GM18507 (cell line): ENCODE measurements at regions not wholly inside any gene's neighbourhood (a gene's known extent, or its start where the extent isn't known, plus 50 kb on each side); places are given as distances from the start of the nearest gene placed in this dataset.

Experiments used
- DNase-seq: peaks from one replicate; pipeline ENCODE4 v3.0.0; 2011; ENCODE audit warnings: low read depth; ENCODE audit not compliant: insufficient read length; ENCODE audit errors: extremely low spot score
- FAIRE-seq: peaks from 2 replicates; lab custom pipeline; 2011; peaks lifted over from hg19 to GRCh38; lab: Jason Lieb, UNC

- DNase-seq (no peak), FAIRE-seq (no peak)
Observed at GRCh38 chr3:18062657-18063025, 320.2 kb upstream of the TBC1D5 start.

GRCh38 chr3:18061737-18062656 is 319.6 kb upstream of the TBC1D5 start:
- no peak for DNase-seq
- FAIRE-seq, result no peak

GRCh38 chr3:18058666-18059065 is 316.2 kb upstream of the TBC1D5 start:
- no peak for DNase-seq
- FAIRE-seq, result no peak

GRCh38 chr3:18057471-18058091 is 315.1 kb upstream of the TBC1D5 start:
- no peak for DNase-seq
- FAIRE-seq, result no peak

- DNase-seq (no peak), FAIRE-seq (no peak)
Observed at GRCh38 chr3:18054625-18055024, 312.2 kb upstream of the TBC1D5 start.

- no peak for FAIRE-seq
Observed at GRCh38 chr3:18051306-18051705, 308.9 kb upstream of the TBC1D5 start.

GRCh38 chr3:18049096-18049495 is 306.7 kb upstream of the TBC1D5 start:
- no peak for FAIRE-seq
- DNase-seq, result no peak

More at GRCh38 chr3:18051306-18051705, 308.9 kb upstream of the TBC1D5 start:
- no peak for DNase-seq

GRCh38 chr3:18047052-18047451 is 304.6 kb upstream of the TBC1D5 start:
- DNase-seq (no peak), FAIRE-seq (no peak)

GRCh38 chr3:18046131-18046915 is 303.9 kb upstream of the TBC1D5 start:
- DNase-seq (no peak), FAIRE-seq (no peak)

GRCh38 chr3:18044971-18045880 is 302.8 kb upstream of the TBC1D5 start:
- FAIRE-seq (no peak), DNase-seq (no peak)

GRCh38 chr3:18044191-18044590 is 301.8 kb upstream of the TBC1D5 start:
- DNase-seq (no peak), FAIRE-seq (no peak)

- DNase-seq (no peak), FAIRE-seq (no peak)
Observed at GRCh38 chr3:18036450-18036815, 294.0 kb upstream of the TBC1D5 start.

- FAIRE-seq, result no peak
Observed at GRCh38 chr3:18035641-18036449, 293.4 kb upstream of the TBC1D5 start.

GRCh38 chr3:18033581-18034108 is 291.2 kb upstream of the TBC1D5 start:
- FAIRE-seq, result no peak
- no peak for DNase-seq

More at GRCh38 chr3:18035641-18036449, 293.4 kb upstream of the TBC1D5 start:
- DNase-seq, result no peak

GRCh38 chr3:18030371-18030870 is 288.0 kb upstream of the TBC1D5 start:
- DNase-seq, result no peak
- FAIRE-seq, result no peak

GRCh38 chr3:18027161-18027939 is 284.9 kb upstream of the TBC1D5 start:
- no peak for FAIRE-seq
- DNase-seq, result no peak

GRCh38 chr3:18024715-18025114 is 282.3 kb upstream of the TBC1D5 start:
- no peak for FAIRE-seq
- DNase-seq, result no peak
